Activated CD8-positive, alpha-beta T cell treated with anti-CD3 and anti-CD28 coated beads for 36 hours (primary cell): ENCODE measurements at regions not wholly inside any gene's neighbourhood (a gene's known extent, or its start where the extent isn't known, plus 50 kb on each side); places are given as distances from the start of the nearest gene placed in this dataset.

Experiments
- ATAC-seq: fragments of 200-7000 bp; cut with Tn5 transposase; one replicate; pipeline ENCODE4 v1.10.0; 2021; ENCODE audit warnings: mild to moderate bottlenecking, moderate library complexity
- CTCF ChIA-PET: fragments of 350-600 bp; sonication (Branson Sonifier 250); formaldehyde crosslinking; loops from one replicate; lab custom pipeline; 2021; ENCODE audit warnings: antibody characterized with exemption; lab: Charles Lee
- POLR2A ChIA-PET: fragments of 350-600 bp; sonication (Branson Sonifier 250); formaldehyde crosslinking; loops from one replicate; lab custom pipeline; 2021; ENCODE audit warnings: antibody characterized with exemption; lab: Charles Lee
- DNase-seq: peaks from one replicate; pipeline ENCODE4 v3.0.0-alpha.2; 2020
- H3K27ac Mint-ChIP-seq: one replicate; pipeline ENCODE4 v1.8.0; 2021; ENCODE audit warnings: mild to moderate bottlenecking, mixed read lengths
- H3K27me3 Mint-ChIP-seq: one replicate; pipeline ENCODE4 v1.8.0; 2021; ENCODE audit warnings: mixed read lengths
- H3K36me3 Mint-ChIP-seq: one replicate; pipeline ENCODE4 v1.8.0; 2021; ENCODE audit warnings: low read depth, mixed read lengths
- H3K4me1 Mint-ChIP-seq: one replicate; pipeline ENCODE4 v1.8.0; 2021; ENCODE audit warnings: low read depth, mixed read lengths
- H3K4me3 Mint-ChIP-seq: one replicate; pipeline ENCODE4 v1.8.0; 2021; ENCODE audit warnings: mild to moderate bottlenecking, moderate library complexity, mixed read lengths
- H3K9me3 Mint-ChIP-seq: one replicate; pipeline ENCODE4 v1.8.0; 2021; ENCODE audit warnings: mixed read lengths
- CTCF ChIP-seq: fragments of 200-600 bp; IDR thresholded peaks from one replicate; pipeline ENCODE4 v1.8.0; 2022; ENCODE audit warnings: antibody characterized with exemption, mild to moderate bottlenecking
- intact Hi-C: fragments of 100-400 bp; cut with micrococcal nuclease; formaldehyde crosslinking; loops from one replicate; pipeline ENCODE4 v1.10.0; 2022

GRCh38 chr13:64277097-64277496, 2861.4 kb upstream of the PCDH20 start:
- Mint-ChIP-seq H3K4me3 (no peak overlapping the region), H3K27ac (no peak overlapping the region), H3K4me1 (no peaks in the 10 kb centered on the region), H3K27me3 (no peaks in the 10 kb centered on the region), H3K36me3 (no peaks in the 10 kb centered on the region), H3K9me3 (peaks cover 14% of the 10 kb centered on the region)
- no peak for ATAC-seq
- DNase-seq = no peak
- CTCF ChIA-PET = no interaction called here
- no peak for TF ChIP-seq CTCF
- POLR2A ChIA-PET = no interaction called here
- intact Hi-C loops = no loop called here

DNA sequence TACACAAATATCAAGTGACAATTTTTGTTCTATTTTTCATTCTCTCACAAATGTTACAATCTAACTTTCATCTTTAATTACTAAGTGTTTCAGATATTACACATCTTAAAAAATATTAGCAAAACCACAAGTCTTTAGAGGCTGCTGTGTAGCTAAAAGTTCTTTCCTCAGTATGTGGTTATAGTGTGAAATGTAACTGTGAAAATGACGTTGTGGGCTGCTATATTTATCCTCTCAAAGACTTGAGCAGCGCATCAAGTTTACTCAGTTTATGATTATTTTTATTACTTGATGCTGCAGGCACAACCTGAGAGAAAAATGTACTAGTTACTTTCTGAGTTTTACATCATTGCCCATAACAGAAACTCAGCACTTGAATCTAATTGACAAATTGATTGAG, 2860.6 kb upstream of the PCDH20 start:
- H3K4me1 Mint-ChIP-seq = no peaks in the 10 kb centered on the region
- TF ChIP-seq CTCF = no peak
- ChIA-PET POLR2A (interaction anchor here (0.7 kb wide), 1 partner anchor 254 kb away, joined by 3 read pairs; no protein-coding TSS in a partner anchor), CTCF (no interaction called here)
- DNase-seq (no peak), ATAC-seq (no peak)
- H3K4me3 Mint-ChIP-seq = no peak overlapping the region
- no peaks in the 10 kb centered on the region for H3K27me3 Mint-ChIP-seq
- no peak overlapping the region for H3K27ac Mint-ChIP-seq
- H3K36me3 Mint-ChIP-seq = no peaks in the 10 kb centered on the region
- intact Hi-C loops = no loop called here
- peaks cover 8% of the 10 kb centered on the region for H3K9me3 Mint-ChIP-seq

GRCh38 chr13:64274481-64275217, 2859.0 kb upstream of the PCDH20 start:
- DNase-seq (no peak), ATAC-seq (no peak)
- intact Hi-C loops = no loop called here
- H3K27me3 Mint-ChIP-seq = no peaks in the 10 kb centered on the region
- CTCF ChIA-PET = no interaction called here
- H3K9me3 Mint-ChIP-seq = peaks cover 3% of the 10 kb centered on the region
- no peaks in the 10 kb centered on the region for H3K36me3 Mint-ChIP-seq
- no peak for TF ChIP-seq CTCF
- H3K27ac Mint-ChIP-seq = no peak overlapping the region
- H3K4me3 Mint-ChIP-seq = no peak overlapping the region
- H3K4me1 Mint-ChIP-seq = no peaks in the 10 kb centered on the region
- POLR2A ChIA-PET = no interaction called here

- no peak for ATAC-seq
- H3K4me1 Mint-ChIP-seq = no peaks in the 10 kb centered on the region
- H3K27me3 Mint-ChIP-seq = no peaks in the 10 kb centered on the region
- intact Hi-C loops = no loop called here
- no peak for TF ChIP-seq CTCF
- ChIA-PET POLR2A (no interaction called here), CTCF (no interaction called here)
- DNase-seq = no peak
- H3K4me3 Mint-ChIP-seq = no peak overlapping the region
- no peak overlapping the region for H3K27ac Mint-ChIP-seq
- H3K36me3 Mint-ChIP-seq = no peaks in the 10 kb centered on the region
- peaks cover 3% of the 10 kb centered on the region for H3K9me3 Mint-ChIP-seq
Measured at GRCh38 chr13:64273780-64274179, 2858.1 kb upstream of the PCDH20 start.

GRCh38 chr13:64272681-64273080, 2857.0 kb upstream of the PCDH20 start:
- Mint-ChIP-seq H3K9me3 (peaks cover 3% of the 10 kb centered on the region), H3K4me3 (no peak overlapping the region), H3K27ac (no peak overlapping the region), H3K27me3 (no peaks in the 10 kb centered on the region), H3K4me1 (no peaks in the 10 kb centered on the region), H3K36me3 (no peaks in the 10 kb centered on the region)
- ATAC-seq = no peak
- POLR2A ChIA-PET = no interaction called here
- CTCF ChIA-PET = interaction anchor here (1.3 kb wide), 1 partner anchor 11 kb away, joined by 4 read pairs; no protein-coding TSS in a partner anchor
- no peak for TF ChIP-seq CTCF
- intact Hi-C loops = no loop called here
- no peak for DNase-seq
